ENCODE measurements at regions not wholly inside any gene's neighbourhood (a gene's known extent, or its start where the extent isn't known, plus 50 kb on each side); places are given as distances from the start of the nearest gene placed in this dataset.

DNA sequence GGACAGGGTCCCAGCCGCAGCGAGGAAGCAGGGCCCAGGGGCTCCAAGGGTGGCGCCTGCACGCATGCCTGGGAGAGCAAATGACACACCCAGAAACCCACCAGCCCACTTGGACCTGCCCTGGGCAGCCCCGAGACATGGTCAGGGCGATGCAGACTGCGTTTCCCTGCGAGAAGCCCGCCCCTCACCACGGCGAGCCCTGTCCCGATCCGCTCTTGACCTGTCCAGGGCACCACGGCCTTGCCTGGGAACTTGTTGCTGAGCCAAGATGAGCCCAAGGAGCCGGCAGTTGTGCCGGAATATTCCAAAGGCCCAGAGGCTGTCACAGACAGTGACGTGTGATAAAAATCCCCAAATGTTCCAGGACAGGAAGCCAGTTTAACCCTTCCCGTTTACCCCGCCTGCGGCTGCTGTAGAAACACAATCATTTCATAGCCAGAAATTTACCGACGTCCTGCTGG, 78.1 kb downstream of the SIK1 start:
- no peak for DNase-seq (ENCODE audit: low read depth in 4 of 4, low spot score in 2 of 4)

DNA sequence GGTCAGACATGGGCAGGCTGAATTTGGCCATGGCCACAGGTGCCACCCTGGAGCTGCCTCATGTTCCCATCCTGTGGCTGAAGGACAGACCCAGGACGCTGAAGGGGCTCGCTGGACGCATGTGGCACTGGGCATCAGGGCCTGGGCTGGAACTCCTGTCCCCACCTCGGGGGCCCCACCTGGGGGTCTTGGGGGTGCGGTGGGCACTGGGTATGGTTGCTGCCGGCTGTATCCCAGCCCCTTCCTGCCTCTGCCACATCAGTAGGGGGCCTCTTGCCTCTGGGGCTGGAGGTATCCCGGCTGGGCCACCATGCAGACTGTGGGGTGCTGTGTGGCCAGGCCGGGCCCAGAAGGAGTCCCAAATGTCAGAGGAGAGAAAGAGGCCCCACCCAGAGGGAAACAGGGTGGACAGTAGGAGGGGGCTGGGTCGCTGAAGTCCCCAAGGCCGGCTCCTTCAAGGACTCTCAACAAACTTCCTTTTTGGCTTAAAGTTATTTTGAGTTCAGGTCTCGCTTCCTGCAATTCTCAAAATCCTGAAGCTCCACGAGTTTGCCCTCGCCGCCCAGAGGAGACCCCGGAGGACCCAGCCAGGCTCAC, 78.7 kb downstream of the SIK1 start:
- no peak for DNase-seq (ENCODE audit: low read depth in 4 of 4, low spot score in 2 of 4)

DNA sequence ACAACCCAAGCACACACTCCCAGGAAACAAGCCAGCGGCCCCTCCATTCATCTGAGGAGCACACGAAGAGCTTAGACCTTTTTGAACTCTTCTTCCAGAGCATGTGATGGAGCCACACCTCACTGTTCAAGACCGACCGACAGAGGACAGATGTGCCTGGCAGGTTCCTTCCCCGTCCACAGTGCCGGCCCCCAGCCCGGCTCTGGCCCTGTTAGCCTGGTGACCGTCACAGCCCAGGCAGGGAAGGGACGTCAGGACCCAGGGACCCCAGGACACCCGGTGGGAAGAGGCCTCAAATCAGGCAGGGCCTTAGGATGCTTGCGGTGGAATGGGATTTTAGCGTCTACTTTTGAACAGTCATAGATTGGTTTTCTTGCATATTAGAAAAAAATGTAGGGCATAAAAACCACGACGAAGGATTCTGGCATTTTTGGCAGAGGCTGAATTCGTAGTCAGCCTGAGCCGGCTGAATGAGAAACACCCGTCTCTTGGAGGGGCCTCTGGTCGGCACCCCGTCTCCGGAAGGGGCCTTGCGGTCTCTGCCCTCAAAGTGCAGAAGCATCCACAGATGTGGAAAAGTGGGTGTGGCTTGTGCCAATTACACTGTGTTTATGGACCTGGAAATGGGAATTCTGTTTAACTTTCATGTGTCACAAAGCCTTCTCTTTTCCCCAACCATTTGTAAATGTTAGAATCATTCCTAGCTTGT, 79.3 kb downstream of the SIK1 start:
- no peak for DNase-seq (ENCODE audit: low read depth in 4 of 4, low spot score in 2 of 4)

DNA sequence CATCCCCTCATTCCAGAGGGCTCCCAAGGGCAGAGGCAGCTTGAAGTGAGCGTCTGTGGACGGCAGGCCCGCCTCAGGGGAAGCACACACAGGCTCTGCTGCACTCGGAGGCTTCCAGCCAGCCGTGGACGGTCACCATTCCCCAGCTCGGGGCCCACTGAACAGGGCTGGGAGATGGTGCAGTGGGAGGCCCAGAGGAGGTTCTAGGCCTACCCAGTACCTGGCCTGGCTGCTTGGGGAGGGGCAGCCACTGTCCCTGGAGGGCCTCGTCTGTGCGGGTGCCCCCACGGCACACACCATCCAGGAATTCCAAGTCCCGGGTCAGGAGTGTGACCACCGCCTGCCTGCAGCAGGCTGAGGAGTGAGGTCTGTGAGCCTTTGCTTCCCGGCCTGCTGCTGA, 80.4 kb downstream of the SIK1 start:
- DNase-seq (ENCODE audit: low read depth in 4 of 4, low spot score in 2 of 4): no peak

DNA sequence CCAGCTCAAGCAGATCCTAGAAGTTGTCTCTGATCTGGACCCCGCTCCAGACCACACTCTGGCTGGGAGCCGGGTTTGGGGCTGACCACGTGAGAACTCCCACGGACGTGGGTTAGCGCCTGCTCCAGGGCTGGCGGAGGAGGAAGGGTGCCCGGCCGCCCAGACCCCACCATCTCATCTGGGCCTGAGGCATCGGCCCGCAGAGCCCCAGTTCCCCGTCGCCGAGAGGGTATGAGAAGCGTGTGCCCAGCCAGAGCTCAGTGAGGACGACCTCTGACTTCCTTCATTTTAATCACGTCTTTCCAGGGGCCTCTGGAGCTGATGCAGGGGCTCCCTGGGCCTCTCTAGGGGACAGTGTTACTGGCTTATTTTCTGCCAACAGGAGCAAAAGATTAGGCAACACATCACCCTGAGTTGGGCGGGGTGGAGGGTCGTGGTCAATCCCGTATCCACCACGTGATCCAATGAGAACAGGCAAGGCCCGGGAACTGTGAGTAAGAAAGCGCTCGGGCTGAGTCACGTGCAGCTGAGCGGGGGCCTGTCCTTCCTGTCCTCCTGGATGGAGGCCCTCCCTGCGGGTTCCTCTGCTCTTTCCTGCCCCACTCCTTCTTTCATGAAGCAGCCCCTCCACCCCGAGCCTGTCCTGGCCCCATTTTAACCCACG, 81.1 kb downstream of the SIK1 start:
- no peak for DNase-seq (ENCODE audit: low read depth in 4 of 4, low spot score in 2 of 4)

DNA sequence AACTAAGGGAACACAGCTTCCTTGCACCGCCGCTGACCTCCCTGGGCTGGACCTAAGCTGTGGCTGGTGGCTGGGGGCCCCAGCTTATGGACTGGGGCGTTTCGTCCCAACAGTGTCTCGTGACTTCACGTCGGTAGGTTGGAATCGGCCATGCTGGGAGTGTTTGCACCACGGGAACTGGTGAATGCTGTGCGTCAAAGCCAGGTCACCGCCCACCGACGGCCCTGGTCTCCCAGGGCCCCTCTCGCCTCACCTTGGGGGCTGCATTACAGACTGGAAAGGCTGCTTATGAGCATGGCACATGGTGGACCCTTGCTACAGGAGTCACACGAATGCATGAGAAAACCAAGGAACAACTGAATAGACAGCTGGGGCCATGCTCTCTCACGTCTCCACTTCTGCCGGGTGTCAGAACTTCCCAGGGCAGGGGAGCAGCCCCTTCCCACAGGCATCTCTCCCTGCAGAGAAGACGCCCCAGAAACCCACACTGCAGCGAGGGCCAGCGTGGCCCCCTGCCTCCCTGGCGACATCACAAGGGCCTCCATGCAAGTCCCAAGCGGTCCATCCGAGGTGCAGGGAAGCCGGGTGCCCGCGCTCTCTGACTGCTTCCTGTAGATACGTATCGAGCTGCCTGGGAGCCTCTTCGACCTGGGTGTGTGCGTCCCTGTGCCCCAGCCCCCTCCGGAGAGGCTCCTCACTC, 81.7 kb downstream of the SIK1 start:
- no peak for DNase-seq (ENCODE audit: low read depth in 4 of 4, low spot score in 2 of 4)

DNA sequence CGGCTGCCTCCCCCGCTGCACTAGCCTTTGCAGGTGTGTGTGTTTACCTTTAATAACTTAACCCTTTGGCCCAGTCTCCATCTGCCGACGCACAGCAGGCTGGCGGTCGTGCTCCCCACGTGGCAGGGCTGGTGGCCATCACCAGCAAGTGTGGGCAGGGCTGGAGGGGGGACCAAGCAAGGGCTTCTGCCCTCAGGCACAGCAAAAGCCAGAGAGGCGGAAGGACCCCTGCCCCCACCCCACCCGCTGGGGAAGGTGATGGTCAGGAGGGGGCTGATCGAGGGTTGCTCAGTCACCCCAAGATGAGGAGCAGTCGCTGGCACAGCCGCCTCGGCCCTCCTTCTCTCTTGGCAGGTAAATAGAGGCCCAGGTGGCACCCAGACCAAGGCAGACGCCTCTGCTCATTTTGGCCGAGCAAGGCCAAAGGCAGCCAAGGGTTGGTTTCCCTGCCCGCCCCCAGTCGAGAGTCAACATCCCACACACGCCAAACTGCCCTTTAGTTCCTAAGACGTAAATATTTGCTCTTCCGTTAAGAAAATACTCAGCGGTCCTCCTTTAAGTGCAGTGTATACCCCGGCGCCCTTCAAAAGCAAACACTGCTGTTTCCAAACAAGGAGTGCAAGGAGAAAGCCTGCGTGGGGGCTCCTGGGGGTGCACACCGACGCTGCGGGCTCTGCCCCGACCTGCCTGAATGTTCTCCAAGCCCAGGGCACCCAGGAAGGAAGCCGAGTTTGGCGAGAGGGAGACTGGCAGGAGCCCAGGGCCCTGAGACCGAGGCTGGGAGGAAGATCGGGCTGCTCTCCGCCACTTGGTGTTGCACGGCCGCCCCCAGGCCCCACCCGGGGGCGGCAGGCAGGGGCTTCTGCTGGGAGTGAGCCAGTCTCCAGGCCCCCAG, 82.7 kb downstream of the SIK1 start:
- DNase-seq (ENCODE audit: low read depth in 4 of 4, low spot score in 2 of 4): no peak

DNA sequence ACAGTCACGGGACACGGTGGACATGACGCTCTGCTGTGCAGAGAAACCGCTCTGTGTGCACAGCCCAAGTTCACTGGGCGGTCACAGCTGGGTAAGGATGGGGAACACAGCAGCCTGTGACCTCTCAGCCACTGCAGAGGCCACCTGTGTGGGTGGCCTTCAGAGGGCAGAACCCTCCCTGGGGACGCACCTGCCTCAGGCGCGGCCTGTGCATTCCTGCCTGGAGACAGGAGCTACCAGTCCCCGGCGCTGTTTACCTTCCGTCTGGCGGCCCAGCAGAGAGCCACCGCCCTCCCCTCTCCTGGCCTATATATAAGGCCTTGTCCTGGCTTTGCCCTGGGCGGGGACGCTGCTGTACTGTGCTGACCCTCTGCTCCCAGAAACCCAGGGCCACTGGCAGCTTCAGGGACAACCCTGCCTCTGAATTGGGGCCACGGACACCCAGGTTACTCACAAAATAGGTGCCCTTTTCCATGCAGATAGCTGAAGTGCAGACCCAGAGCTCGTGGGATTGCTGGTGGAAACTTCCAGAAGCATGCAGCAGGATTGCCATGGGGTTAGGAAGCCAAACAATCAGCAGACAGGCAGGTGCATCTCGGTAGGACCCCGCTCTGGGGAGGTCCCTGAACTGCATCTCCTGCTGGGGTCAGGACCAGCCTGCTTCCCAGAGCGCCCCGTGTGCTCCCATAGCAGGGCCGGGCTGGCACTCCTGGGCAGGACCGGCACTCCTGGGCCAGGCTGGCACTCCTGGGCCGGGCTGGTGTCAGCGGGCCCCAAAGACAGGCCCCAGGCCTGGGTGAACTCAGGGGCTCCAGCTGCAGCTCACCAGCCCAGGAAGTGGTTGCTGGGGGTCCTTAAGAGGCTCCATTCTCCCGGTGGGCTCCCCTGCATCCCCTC, 83.6 kb downstream of the SIK1 start:
- DNase-seq (ENCODE audit: low read depth in 4 of 4, low spot score in 2 of 4): no peak

DNA sequence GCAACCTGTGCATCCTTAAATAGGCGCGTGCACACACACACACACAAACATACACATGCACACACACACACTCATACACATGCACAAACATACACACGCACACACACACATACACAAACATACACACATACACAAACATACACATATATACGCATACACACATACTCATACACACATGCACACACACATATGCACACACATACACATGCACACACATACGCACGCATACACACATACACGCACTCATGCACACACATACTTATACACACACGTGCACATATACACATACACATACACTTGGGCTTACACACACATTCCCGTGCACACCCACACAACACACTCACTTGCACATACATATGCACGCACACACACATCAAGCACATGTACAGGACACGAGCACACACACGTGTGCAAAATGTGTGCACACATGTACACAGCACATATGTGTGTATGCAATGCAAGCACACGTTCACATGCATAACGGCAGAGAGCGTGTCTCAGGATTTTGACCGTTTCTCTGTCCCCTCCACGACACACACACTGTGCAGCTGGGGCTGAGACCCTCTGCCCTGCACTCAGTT, 84.5 kb downstream of the SIK1 start:
- no peak for DNase-seq (ENCODE audit: low read depth in 4 of 4, low spot score in 2 of 4)

DNA sequence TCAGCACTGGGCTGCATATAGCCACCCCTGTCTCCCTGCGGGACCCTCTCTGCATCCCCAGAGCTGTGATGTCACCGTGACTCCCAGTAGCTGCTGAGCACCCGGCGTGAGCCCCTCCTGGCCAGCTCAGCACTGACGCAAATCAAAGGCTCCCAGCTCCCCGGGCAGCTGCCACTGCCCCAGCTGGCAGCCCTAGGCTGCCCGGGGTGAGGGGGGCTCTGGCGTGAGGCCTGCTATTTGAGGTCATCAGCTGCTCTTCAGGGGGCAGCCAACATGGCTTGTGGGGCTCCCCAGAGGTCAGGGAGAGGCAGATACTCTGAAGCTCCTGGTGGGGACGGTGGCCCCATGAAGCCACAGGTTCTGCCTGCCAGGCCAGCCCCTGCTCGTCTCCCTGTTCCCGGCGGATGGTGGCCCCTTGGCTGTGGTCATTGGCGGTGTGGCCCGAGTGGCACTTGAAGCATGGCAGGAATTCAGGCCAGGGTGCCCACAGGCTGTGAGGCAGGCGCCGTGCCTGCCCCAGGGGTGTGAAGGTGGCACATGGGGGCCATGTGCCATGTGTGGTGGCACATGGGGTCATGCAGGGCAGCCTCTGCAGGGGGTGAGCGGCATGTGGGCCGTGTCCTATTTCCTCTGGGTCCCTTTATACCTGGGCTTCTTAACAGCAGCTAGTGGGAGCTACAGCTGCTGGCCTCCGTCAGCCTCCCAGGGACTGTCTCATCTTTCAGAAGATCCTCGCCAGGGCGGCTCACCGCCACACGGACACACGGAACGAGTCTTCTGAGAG, 85.4 kb downstream of the SIK1 start:
- no peak for DNase-seq (ENCODE audit: low read depth in 4 of 4, low spot score in 2 of 4)

DNA sequence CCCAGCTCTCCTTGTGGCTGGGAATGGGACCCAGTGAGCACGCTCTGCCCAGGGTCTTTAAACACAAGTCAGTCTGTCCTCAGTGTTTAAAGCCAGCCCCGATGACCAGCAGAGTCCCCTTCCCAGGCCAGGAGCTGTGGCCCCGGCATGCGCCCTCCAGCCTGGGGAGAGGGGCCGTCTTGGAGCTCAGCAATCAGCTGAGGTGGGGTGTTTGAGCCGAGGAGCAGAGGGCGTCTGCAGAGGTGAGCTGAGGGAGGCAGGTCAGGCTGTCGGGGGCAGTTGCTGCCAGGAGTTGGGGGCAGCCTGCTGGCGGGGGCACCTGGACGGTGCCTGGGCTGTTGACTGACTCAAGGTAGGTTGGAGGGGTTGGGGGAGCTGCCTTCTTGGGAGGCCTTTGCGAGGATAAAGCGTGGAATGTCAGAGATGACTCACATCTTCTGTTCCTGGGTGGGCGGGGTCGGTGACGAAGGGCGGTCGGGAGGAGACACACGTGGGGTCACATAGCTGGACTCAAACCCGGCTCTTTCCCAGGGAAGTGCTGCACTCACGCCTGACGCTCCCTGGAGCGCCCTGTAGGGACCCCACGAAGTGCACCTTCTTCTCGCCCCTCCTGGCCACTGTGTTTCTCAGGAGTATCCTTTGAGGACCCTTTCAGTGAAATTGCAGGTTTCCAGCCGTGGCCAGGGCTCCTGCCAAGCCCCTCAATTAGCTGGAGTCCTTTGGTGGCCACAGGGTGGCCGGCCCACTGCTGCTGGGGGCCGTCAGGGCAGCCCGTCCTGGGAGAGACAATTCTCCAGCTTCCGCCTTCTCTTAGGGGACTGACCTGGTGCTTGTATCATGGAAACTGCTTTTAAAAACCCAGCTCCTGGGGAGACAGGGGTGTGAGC, 86.2 kb downstream of the SIK1 start:
- no peak for DNase-seq (ENCODE audit: low read depth in 4 of 4, low spot score in 2 of 4)

DNA sequence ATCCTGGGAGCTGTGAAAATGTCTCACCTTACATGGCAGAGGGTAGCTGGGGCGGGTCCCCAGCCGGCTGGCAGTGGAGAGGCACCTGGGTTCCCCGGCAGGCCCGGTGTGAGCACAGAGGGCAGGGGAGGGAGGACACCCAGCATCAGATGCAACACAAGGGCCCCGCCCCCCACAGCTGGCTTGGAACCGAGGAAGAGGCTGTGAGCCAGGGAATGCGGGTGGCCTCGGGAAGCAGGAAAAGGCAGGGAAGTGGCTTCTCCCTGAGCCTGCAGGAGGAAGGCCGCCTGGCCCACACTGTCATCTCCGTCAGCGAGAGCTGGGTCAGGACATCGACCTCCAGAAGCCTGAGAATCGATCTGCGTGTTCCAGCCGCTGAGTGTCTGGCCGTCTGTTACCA, 87.3 kb downstream of the SIK1 start:
- DNase-seq (ENCODE audit: low read depth in 4 of 4, low spot score in 2 of 4): no peak

DNA sequence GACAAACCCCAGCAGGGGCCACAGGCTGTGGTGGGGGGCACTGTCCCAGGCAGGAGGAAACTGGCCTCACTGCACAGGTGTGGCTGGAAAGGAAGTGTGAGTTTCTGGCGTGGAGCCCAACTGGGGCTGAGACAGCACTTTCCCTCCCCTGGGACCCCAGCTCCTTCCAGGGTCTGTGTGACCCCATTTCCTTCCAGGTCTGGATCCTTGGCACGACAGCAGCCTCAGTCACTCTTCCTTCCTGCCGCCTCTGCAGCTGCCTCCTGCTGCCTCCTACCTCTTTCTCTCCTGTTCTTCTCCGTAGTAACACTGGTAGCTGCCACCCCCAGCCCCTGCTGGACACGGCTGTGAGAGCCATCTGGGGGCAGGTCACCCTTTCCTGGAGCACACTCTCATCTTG, 88.0 kb downstream of the SIK1 start:
- DNase-seq (ENCODE audit: low read depth in 4 of 4, low spot score in 2 of 4): no peak

DNA sequence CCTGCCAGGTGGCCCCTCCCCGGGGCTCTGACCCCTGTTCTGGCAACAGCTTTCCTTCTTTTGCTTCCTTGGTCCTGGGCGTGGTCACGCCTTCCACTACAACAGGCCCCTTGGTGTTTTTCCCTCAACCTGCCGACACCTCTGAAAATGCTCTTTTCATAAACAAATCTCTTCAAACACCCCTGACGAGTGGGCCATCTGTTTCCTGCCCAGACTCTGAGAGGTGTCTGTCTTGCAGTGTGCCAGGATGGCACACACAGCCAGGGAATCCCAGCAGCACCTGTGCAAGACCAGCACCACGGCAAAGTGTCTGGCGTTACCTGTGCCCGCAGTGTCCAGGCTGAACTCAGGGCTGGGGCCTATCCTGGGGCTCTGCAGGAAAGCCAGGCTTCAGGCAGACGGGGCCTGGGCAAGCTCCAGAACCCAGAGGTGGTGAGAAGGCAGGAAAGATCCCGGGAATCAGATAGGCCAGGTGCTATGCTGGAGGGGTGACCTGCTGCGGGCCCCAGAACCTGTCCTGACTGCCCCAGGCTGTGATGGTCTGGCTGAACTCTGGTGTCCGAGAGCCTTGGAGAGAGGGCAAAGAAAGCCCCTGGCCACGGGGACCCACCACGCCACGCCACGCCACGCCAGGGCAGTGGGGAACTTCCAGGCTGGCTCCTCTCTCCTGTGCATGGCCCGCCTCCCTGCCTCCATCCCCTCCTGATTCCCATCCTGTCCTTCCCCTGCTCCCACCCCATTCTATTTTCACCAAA, 88.9 kb downstream of the SIK1 start:
- DNase-seq (ENCODE audit: low read depth in 4 of 4, low spot score in 2 of 4): no peak

DNA sequence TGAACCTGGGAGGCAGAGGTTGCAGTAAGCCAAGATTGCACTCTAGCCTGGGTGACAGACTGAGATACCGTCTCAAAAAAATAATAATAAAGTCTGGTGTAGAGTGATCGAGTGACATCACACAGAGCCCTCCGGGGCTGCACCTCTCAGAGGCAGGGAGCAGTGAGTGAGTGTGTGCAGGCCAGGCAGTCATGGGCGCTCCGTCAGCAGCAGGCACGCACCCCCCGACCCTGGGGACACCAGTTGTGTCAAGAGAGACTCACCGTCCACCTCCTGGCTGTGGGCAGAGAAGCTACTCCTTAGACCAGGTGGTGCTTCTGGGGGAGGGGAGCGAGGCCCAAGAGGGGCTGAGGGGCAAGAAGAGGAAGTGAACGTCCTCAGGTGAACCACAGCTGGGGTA, 91.8 kb downstream of the SIK1 start:
- DNase-seq (ENCODE audit: low read depth in 4 of 4, low spot score in 2 of 4): no peak

DNA sequence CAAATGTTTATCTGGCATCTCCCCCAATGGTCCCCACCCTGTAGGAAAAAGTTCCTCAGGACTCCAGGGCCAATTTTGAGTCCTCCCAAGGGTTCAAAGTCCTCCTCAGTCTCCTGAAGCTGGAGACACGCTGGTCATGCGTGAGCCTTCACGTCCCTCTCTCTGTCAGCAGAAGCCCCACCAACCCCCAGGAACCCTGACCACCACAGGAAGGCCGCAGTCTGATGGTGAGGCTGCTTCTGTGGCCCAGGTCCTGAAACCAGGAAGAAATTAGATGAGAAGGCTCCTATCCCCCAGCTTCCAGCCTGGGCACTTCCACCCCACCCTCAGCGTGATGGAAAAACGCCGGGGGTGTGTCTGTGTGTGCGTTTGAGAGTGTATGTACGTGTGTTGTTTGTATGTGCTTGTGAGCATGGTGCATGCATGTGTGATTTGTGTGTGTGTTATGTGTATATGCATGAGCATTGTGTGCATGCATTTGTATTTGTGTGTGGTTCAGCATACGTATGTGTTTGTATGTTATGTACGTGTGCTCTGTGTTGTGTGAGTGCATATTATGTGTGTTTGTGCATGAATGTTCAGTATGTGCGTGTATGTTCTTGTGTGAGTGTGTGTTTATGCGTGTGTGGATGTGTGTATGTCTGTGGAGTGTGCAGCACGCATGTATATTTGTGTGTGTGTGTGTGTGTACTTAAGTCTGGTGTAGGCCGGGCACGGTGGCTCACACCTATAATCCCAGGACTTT, 92.5 kb downstream of the SIK1 start:
- no peak for DNase-seq (ENCODE audit: low read depth in 4 of 4, low spot score in 2 of 4)

Data from left renal cortex interstitium (tissue), 4 donors.